ENCODE measurements at regions not wholly inside any gene's neighbourhood (a gene's known extent, or its start where the extent isn't known, plus 50 kb on each side); places are given as distances from the start of the nearest gene placed in this dataset.

DNA sequence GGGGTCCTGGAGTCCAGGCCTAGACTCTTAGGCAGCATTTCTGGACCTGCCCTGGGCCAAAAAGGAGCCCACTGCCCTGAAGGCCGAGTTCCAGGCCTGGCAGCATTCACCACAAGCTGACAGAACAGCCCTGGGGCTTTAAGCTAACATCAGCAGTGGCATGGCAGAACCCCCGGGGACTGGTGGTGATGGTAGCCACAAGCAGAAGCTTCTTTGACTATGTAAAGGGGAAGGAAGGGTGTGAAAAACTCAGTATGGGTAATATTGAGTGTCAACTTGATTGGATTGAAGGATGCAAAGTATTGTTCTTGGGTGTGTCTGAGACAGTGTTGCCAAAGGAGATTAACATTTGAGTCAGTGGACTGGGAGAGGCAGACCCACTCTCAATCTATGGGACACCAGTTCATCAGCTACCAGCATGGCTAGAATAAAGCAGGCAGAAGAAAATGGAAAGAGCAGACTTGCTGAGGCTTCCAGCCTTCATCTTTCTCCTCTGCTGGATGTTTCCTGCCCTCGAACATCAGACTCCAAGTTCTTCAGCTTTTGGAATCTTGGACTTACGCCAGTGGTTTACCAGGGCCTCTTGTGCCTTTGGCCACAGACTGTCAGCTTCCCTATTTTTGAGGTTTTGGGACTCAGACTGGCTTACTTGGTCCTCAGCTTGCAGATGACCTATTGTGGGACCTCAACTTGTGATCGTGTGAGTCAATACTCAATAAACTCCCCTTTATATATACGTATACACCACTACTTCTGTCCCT, 661.0 kb upstream of the C9orf72 start:
- no peak for DNase-seq

DNA sequence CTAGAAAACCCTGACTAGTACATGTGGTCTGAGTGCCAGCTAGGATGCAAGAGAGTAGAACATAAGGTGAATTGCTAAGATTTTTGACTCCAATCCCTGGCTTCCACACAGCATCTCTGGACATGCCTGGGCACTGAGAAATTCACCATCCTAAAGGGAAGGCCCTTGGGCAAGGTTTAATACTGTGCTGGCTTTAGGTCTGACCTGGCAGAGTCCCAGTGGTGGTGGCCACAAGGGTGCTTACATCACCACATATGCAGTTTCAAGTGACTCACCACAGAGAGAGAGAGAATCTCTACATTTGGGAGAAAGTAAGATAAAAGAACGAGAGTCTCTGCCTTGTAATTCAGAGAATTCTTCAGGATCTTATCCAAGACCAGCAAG, 661.6 kb upstream of the C9orf72 start:
- no peak for DNase-seq

DNA sequence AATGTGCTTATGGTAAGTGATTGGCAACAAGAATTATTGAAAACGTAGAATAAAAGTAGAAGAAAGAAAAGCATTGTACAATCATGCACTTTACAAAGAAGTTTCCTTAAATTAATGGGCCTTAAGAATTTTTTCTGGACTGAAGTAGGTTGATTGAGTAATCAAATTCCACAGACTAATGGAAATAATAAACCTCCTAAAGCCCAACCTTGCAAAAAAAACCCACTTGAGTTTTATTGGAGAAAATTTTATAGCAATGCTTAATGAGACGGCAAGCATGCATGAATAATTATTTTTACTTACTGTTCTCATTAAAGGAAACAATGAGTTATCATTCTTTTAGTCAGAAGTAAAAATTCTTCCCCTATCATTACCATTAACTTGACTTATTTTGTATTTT, 676.1 kb upstream of the C9orf72 start:
- DNase-seq: no peak

DNA sequence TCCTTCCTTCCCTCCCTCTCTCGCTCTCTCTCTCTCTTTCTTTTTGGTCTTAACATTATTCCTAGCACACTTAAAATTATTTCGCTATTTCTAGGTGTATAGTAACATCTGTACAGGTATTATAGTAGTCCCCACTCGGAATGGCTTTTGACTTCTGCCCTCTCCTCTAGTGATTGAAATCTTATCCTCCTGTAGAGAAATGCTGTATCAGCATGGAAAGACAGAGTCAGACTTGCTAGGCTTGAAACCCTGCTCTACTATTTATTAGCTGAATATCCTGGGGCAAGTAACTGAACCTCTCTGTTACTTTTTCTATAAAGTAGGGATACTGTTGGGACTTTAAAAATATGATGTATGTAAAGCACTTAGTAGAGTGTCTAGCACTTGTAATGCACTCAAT, 681.9 kb upstream of the C9orf72 start:
- no peak for DNase-seq

DNA sequence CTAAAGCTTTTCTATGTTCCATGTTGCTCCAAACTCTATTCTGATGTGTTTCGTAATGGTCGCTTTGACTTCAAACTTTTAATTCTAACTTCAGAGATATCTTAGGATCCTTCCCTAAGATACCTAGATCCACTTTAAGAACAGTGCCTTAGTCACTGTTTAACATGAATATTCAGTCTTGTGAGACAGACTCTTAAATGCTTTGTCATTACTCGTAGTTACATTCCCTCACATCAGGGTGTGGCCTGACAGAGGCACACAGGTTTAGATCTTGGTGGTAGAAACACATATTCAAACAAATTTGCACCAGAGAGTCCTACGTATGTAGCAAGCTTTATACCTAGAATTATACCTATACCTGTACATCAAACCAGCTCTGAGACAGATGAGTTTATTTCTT, 687.0 kb upstream of the C9orf72 start:
- DNase-seq: no peak

DNA sequence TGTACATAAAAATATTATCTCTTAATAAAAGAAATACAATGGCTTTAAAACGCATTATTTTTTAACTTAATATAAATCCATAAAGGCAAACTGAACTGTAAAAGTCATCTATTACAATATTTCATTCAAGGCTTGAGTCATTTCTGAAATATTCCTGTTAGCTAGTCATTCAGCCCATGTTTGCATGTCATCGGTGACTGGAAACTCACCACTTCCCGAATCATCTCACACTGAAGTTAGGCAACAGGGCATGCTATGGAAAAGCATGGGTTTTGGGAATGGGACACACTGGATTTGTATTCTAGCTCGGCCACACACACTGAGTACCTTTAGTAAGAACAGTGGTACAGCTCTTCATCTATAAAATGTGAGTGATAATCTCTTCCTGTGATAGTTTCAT, 691.1 kb upstream of the C9orf72 start:
- DNase-seq: no peak

DNA sequence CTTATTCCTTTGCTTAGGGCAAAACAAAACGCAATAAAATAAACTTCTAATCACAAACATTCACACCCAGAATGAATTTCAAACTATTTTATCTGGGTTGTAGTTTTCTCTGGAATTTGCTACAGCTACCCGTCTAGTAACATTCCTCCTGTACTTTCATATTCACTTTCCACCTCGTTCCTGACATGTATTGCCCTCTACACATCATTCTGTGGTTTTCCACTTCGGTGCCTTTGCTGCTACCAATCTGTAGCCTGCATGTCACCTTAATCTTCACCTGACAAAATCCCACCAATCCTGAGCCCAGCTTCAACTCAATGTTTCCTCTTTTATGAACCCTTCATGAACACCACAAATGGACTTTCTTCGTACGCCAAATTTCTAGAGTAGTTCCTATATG, 694.1 kb upstream of the C9orf72 start:
- DNase-seq: no peak

DNA sequence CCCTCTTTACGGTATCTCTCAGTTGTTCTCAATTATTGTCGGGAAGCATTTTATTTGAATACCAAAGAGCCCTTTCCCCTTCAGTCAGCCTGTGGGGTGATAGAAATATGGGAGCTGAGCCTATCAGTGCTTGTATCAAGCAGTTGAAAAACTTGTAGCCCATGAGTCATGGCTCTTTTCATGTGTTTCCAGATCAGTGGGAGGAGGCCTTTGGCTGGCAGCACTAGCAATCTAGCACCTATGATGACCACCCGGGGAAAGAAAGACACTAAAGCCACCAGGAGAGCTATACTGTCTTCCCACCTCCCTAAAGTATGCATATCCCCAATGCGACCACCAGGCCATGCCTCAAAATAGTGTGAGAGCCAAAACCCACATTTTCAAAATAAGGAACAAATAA, 696.9 kb upstream of the C9orf72 start:
- no peak for DNase-seq

DNA sequence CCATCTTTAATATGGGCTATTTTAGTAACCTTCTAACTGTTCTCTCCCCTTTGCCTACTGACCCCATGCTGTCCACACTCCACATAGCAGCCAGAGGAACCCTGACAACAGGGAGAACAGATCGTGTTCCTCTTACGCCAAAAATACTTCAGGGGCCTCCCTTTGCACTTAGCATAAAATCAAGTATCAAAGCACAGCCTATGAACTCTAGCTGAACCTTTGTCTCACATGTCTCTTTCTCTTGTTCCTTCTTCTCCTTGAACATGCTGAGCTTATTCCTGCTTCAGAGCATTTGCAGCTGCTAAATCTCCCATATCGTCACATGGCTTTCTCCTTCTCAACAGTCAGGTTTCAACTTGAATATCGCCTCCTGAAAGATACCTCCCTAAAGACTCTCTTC, 698.8 kb upstream of the C9orf72 start:
- DNase-seq: no peak

DNA sequence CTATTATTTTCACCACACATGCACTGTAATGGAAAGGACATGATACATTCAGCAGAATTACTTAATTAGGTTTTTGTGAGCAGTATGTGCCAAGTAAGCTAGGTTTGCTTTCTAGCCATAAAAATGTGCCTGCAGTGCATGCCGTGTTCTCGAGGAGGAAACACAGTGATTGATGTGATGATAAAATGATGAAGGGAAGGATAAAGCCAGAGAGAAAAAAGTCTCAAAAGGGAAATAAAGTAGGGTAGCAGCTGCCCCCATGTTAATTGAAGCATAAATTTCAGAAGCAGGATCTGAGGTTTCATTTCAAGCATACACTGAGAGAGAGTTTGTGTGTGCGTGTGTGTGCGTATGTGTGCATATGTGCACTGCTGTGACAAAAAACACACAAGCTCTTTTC, 714.2 kb upstream of the C9orf72 start:
- no peak for DNase-seq

DNA sequence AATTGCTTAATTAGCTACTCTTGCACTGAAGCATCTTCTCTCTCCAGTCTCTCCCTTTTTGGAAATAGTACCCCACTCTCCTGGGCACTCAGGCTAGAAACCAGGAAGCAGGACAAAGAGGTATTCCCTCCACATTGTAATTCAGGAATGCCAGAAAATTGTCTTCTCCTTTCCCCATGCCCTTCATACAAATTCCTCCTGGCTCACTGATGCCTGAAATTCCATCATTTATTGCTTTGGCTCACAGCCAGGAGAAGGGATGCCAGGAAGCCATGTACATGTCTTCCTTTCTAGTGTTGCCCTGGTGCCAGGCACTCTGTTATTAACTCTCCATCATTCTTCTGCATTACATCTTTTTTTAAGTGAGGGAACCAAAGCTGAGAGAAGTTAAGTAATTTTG, 716.5 kb upstream of the C9orf72 start:
- no peak for DNase-seq

DNA sequence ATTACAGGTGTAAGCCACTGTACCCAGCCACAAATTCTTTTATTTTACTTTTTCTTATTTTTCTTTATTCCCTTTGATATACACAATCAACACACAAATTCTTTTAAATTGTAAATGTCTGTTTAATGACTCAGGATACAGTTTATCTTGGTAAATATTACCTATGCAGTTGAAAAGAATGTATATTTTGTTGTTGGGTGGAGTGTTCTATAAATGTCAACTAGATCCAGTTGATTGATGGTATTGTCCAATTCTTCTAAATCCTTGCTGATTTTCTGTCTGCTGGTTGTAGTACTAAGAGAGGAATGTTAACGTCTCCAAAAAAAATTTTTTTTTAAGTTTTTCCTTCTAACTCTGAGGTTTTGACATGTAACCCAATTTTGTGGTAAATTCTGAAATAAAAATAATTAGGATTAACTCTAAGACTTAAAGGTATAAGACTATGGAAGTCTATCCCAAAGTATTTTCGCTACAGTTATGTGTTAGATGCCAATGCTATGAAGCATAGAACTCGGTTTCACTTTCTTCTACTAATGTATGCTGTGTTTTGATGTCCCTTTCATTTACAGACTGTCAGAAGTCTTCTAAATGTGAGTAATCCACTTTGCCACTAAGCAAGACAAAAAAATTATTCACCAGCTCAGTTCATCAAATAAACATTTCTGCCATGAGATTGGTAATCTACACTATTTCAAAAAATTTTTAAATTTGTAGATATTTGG, 720.2 kb upstream of the C9orf72 start:
- DNase-seq: no peak

DNA sequence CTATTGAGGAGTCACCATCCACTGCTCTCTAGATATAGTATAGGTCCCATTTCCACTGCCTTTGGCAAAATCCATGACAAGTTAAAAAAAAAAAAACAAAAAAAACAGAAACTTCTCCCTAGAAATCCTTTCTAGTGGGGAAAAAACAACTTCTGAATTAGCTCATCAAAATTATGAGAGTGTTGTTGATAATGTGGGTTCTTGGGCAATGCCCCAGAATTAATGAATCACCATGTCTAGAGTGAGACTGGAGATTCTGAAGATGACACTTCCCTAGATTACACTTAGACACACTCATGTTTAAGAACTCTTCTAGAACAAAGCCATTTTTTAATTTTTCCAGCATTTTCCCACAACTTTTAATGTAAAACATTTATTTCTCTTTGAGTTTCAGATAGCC, 728.0 kb upstream of the C9orf72 start:
- DNase-seq: no peak

DNA sequence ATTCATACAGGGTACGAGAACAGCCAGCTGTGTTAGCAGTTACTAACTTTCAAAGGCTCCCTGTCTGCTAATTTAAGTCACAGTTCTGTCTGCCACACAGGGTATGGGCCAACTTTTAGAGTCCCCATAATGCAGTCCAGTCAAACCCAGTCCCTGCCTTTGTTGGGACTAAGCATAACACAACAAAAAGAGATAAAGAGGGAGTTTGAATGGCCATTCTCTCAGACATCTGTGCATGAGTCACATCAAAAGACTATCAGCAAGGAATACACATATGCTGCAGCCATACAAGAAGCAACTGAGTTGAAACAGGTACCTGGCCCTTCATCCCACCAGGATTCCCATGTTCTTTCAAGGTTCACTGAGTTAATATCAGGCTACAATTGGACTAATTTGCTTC, 744.5 kb upstream of the C9orf72 start:
- DNase-seq: no peak

DNA sequence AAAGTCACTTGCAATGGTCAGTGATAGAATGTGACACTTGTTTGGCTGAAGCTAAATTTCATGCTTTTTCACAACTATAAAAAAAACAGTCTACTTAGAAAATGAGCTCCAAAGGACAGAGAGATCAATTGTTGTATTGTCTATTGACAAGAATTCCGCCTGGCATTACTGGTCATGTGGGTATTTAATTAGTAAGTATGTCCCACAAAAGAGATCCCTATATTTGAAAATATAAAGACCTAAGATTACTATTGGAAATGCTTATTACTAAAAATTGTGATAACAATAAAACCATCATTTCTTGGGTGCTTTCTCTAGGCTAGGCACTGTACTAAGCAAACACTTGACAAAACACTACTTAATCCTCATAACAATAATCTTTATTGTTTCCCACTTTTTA, 745.2 kb upstream of the C9orf72 start:
- no peak for DNase-seq

DNA sequence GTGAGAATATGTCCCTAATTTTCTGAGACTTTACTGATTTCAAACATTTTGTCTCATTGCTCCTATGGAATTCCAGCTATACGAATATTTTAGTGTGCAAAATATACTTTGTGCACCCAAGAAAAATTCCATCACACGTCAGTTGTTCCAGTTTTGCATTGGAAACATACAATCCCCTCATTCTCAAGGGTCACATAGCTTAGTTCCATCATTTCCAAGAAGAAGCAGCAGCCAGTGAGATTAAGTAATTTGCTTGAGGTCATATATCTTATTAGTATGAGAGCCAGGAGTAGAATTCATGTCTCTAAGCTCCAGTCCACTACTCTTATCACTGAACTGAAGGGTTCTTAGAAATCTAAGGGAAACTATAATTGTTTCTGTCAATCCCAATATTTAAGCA, 746.7 kb upstream of the C9orf72 start:
- no peak for DNase-seq

DNA sequence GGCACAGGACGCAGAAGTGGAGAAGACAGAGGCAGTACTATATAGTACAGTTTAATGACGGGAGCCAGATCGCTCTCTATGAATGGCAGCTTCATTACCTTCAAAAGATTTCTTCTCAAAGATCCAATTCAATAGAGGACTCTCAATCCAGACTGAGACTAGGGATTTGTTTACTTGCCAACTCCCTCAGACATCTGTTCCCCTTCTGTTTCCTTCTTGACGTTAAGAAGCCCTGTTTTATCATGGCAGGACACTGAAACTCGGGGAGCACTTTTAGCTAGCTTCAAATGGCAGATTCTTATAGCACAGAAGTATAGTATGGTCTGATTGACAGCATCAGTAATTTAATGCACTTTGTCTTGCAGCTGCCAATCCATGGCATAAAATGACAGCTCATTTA, 747.3 kb upstream of the C9orf72 start:
- no peak for DNase-seq

DNA sequence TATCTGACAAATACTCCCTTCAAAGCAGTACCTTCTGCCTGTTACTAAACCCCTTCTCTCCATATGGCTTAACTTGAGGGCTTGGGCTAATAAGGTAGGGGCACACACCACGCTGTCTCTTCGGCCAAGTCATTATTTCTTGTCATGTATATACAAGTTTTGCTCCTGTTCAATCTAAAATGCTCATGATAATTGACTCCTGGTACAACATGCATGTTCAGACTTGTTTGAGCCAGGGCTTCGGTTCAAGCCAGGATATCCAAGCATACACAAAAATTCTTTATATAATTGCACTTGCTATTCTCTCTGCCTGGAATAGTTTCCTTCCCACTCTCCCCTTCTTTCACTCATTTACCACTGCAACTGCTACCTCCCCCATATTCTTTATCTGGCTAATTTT, 756.0 kb upstream of the C9orf72 start:
- DNase-seq: no peak

DNA sequence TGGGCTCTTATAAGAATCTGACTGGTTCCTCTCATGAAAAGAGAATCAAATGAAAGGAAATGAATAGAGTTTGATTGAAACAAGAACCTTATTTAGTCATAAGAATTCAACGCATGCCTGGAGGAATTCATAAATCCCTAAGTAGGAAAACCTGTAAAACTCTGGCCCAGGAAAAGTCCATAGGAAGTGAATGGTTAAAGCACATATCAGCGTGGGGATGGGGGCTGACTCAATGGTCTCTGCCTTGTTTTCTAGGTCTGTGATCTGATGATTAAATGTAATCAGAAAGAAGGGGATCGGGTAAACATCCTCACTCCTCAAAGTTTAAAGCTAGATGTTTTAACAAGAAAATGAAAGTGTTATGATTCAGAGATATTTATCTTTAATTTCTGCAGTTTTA, 759.4 kb upstream of the C9orf72 start:
- no peak for DNase-seq

DNA sequence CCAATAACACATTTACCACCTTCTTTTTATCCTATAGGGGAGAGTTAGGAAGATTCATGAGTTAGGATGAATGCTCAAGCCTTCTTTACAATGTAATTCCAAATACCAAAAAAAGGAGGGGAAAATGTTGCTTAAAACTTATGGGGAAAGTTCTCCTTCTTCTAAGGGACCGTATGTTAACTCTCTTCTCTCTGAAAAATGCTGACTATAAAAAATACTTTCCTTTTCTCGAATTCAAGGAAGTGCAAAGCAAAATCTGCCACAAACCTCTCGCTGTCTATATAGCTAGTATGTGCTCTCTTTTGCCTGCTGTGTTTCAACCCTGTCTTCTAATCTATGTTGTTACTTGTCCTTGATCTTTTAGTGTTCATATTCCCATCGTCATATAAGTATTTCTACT, 768.6 kb upstream of the C9orf72 start:
- no peak for DNase-seq

DNA sequence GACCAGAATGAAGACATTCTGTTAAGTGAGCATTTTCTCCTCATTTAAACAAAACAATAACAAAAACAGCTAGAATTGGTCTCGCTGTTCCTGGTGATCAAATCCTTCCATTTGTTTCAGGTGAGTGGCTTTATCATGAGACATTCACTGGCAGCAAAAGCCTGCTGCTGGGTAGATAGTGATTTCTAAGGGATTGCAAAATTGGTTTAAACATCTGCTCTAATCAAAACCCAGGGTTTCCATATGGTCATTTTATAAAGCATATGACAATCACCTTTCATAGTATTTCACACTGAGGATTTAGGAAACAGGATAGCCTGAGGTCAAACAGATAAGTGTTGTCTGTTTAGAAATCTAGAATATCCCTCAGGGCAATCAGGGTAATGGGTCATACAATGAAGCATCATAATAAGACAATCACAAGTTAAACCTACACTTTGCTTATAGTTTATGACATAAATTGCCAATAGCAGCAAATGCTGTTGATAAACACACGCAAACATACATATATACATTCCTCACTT, 769.6 kb upstream of the C9orf72 start:
- no peak for DNase-seq

DNA sequence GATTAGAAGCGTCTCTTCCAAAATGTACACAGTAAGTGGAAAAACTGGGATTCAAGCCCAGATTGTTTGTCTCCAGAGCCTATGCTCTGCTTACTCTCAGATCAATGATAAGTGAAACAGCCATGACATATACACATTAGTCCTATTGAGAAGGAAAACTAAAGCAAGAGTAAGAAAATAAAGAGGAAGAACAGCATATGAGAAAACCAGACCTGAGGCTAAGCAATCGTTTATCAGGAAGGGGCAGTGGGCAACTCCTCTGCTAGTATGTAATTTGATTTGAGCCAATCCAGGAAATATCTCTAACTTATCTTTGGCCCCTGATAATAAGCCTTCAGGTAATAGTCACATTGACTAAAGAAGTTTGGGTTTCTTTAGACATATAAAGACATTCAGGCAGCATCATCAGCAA, 789.9 kb upstream of the C9orf72 start:
- no peak for DNase-seq

DNA sequence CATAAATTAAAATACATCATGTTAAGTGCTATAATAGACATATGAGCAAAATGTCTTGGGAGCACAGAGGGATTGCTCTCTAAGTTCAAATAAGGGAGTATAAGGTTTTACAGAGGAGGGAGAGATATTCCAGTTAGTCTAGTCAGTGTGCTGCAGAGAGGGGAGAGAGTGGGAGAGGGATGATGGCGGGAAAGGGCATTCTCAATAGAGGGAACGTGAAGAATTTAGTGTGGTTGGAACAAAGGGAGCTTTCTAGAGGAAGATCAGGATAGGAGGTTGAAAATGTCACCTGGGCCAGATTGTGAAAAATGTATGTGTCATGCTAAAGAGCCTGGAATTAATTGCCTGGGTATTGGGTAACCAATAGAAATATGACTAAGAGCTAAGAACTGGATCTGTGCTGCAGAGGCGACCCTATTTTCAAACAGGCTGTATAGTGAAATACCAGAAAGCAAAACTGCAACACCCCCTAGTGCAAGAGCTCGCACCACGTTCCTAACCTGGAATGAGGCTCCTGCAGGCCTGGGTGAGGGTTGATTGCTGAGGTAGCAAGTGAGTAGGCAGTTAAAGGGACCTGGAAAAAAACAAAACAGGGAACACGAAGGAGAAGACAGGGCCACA, 791.8 kb upstream of the C9orf72 start:
- no peak for DNase-seq

DNA sequence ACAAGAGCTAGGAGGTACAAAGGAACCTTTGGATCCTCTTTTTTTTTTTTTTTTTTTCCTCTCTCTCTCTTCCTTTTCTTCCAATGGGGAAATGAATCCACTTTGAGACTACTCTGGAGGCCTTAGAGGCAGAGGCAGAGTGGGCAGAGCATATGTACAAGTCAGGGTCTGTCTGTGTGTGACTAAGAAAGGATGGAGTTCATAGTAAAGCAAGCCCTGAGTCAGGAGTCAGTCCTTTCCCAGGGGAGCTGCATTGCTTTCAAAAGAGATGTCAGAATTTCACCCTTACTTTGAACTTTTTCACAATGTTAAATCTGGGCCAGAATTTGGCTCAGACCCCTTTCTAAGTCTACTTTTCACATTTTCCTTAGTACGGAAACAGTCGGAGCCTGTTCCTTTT, 792.4 kb upstream of the C9orf72 start:
- no peak for DNase-seq

Data from NCI-H774 (cell line).